ENCODE measurements at regions not wholly inside any gene's neighbourhood (a gene's known extent, or its start where the extent isn't known, plus 50 kb on each side); places are given as distances from the start of the nearest gene placed in this dataset.
"Not testable (repeated sequence)": the region's sequence is repeated elsewhere in the genome, so short reads cannot be mapped to it uniquely, and the experiment has no call there.

GRCh38 chr16:16884451-16884850, 505.5 kb downstream of the NPIPA7 start:
- DNase-seq: no peak

- no peak for DNase-seq
These were observed 508.3 kb downstream of the NPIPA7 start for GRCh38 chr16:16887193-16887592.

GRCh38 chr16:16890964-16891363, 512.0 kb downstream of the NPIPA7 start:
- DNase-seq: no peak

- no peak for DNase-seq
These were observed 525.7 kb downstream of the NPIPA7 start for GRCh38 chr16:16904601-16905000.

- DNase-seq: no peak
These were observed 526.9 kb downstream of the NPIPA7 start for GRCh38 chr16:16905850-16906249.

GRCh38 chr16:16907089-16907488, 528.1 kb downstream of the NPIPA7 start:
- DNase-seq: no peak

GRCh38 chr16:16908077-16908476, 529.1 kb downstream of the NPIPA7 start:
- DNase-seq: no peak

GRCh38 chr16:16909126-16909525, 530.2 kb downstream of the NPIPA7 start:
- no peak for DNase-seq

- DNase-seq: no peak
These were observed 531.7 kb downstream of the NPIPA7 start for GRCh38 chr16:16910666-16911065.

- no peak for DNase-seq
These were observed 536.8 kb downstream of the NPIPA7 start for GRCh38 chr16:16915771-16916170.

GRCh38 chr16:16917191-16917785, 538.3 kb downstream of the NPIPA7 start:
- no peak for DNase-seq

GRCh38 chr16:16923479-16923878, 544.5 kb downstream of the NPIPA7 start:
- no peak for DNase-seq

- DNase-seq: no peak
These were observed 545.7 kb downstream of the NPIPA7 start for GRCh38 chr16:16924613-16925012.

GRCh38 chr16:16925432-16925831, 545.3 kb downstream of the XYLT1 start:
- no peak for DNase-seq

- DNase-seq: no peak
These were observed 542.1 kb downstream of the XYLT1 start for GRCh38 chr16:16928532-16929109.

- no peak for DNase-seq
These were observed 540.3 kb downstream of the XYLT1 start for GRCh38 chr16:16930309-16931000.

GRCh38 chr16:16933861-16934260, 536.9 kb downstream of the XYLT1 start:
- DNase-seq: no peak

GRCh38 chr16:16934660-16935059, 536.1 kb downstream of the XYLT1 start:
- no peak for DNase-seq

- not testable (repeated sequence) for DNase-seq
These were observed 534.9 kb downstream of the XYLT1 start for GRCh38 chr16:16935909-16936308.

GRCh38 chr16:16937576-16937975, 533.2 kb downstream of the XYLT1 start:
- no peak for DNase-seq

GRCh38 chr16:16938009-16938408, 532.8 kb downstream of the XYLT1 start:
- DNase-seq: no peak

- DNase-seq: no peak
These were observed 531.8 kb downstream of the XYLT1 start for GRCh38 chr16:16938980-16939379.

- no peak for DNase-seq
These were observed 530.4 kb downstream of the XYLT1 start for GRCh38 chr16:16940351-16940750.

GRCh38 chr16:16942849-16943248, 527.9 kb downstream of the XYLT1 start:
- DNase-seq: not testable (repeated sequence)
